Testis (tissue), 2 donors: ENCODE measurements at regions not wholly inside any gene's neighbourhood (a gene's known extent, or its start where the extent isn't known, plus 50 kb on each side); places are given as distances from the start of the nearest gene placed in this dataset.

Experiments used
- DNase-seq: peaks from one replicate; pipeline ENCODE4 v3.0.0-alpha.2; 2019
- H3K27ac ChIP-seq, 2 donors: fragments of 200-600 bp; sonication (generic); one replicate each; pipeline ENCODE4 v1.5.1; 2019
- H3K27me3 ChIP-seq: fragments of 200-600 bp; sonication (generic); one replicate; pipeline ENCODE4 v1.5.1; 2019
- H3K36me3 ChIP-seq: fragments of 200-600 bp; sonication (generic); one replicate; pipeline ENCODE4 v1.5.1; 2017; ENCODE audit warnings: low read depth; ENCODE audit errors: missing control alignments
- H3K4me1 ChIP-seq: fragments of 200-600 bp; sonication (generic); one replicate; pipeline ENCODE4 v1.5.1; 2019
- H3K4me3 ChIP-seq, 2 donors: fragments of 200-600 bp; sonication (generic); one replicate each; pipeline ENCODE4 v1.5.1; 2017 to 2019
- H3K9me3 ChIP-seq: fragments of 200-600 bp; sonication (generic); one replicate; pipeline ENCODE4 v1.5.1; 2017
- POLR2A ChIP-seq: fragments of 450-650 bp; IDR thresholded peaks from one replicate; pipeline ENCODE4 v1.6.1; 2017; ENCODE audit warnings: antibody characterized with exemption, mild to moderate bottlenecking, moderate library complexity
- WGBS, 2 donors: methylation state at CpG; one replicate each; pipeline ENCODE4 v1.1.5; 2018; 5-methylcytosine and 5-hydroxymethylcytosine counted together
- intact Hi-C: fragments of 100-400 bp; cut with DNase I; formaldehyde crosslinking; loops from one replicate; pipeline ENCODE4 v1.15.1; 2023; ENCODE audit warnings: low total_unique reads
- small RNA-seq, 2 donors: library from RNA; depleted of rRNA; stranded (forward); fragments of <200 nt; gene quantifications; one replicate each; pipeline ENCODE3, GENCODE V24; 2016
- TF ChIP-seq, protein P1 (sequence below), 3 experiments: fragments of 450-650 bp in 2 of 3; fragments of 200-600 bp in 1 of 3; sonication (generic) in 1 of 3; IDR thresholded peaks; one replicate each; pipeline ENCODE4 v1.5.1; 2016 to 2019; ENCODE audit warnings: antibody characterized with exemption in 3 of 3, mild to moderate bottlenecking in 2 of 3, moderate library complexity in 1 of 3

DNA sequence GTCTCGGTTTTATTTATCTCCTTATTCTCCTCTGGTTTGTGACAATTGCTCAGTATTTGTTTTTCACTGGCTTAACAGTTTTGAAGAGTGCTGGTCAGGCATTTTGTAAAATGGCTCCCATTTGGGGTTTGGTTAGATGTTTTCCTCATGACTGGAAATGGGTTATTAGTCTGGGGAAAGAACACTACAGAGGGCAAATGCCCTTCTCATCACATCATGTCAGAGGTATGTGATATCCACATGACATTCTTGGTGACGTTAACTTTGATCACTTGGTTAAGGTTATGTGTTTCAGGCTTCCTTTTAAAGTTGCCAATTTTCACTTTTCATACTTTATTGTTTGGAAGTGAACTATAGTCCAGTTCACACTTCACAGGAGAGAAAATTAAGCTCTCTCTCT, 74.8 kb upstream of the KLHL1 start:
- TF ChIP-seq POLR2A, result no peak
- TF ChIP-seq, protein P1, sequence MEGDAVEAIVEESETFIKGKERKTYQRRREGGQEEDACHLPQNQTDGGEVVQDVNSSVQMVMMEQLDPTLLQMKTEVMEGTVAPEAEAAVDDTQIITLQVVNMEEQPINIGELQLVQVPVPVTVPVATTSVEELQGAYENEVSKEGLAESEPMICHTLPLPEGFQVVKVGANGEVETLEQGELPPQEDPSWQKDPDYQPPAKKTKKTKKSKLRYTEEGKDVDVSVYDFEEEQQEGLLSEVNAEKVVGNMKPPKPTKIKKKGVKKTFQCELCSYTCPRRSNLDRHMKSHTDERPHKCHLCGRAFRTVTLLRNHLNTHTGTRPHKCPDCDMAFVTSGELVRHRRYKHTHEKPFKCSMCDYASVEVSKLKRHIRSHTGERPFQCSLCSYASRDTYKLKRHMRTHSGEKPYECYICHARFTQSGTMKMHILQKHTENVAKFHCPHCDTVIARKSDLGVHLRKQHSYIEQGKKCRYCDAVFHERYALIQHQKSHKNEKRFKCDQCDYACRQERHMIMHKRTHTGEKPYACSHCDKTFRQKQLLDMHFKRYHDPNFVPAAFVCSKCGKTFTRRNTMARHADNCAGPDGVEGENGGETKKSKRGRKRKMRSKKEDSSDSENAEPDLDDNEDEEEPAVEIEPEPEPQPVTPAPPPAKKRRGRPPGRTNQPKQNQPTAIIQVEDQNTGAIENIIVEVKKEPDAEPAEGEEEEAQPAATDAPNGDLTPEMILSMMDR (IDR thresholded peaks at IDR 0.05), result no peak
- H3K27ac ChIP-seq, result no peak overlapping the region
- H3K27me3 ChIP-seq, result no peaks in the 10 kb centered on the region
- no peak for DNase-seq
- H3K36me3 ChIP-seq, result no peaks in the 10 kb centered on the region
- H3K9me3 ChIP-seq, result no peaks in the 10 kb centered on the region
- intact Hi-C loops, result no loop called here
- H3K4me3 ChIP-seq, result no peak overlapping the region
- 86 to 94% methylated on average over 2 of the region's 2 CpGs for WGBS, 2 donors
- no peaks in the 10 kb centered on the region for H3K4me1 ChIP-seq

Small RNA genes in the stretch of these regions (small RNA-seq; reads per million reads assigned to genes)
- gene AL445264.1 (0 reads per million in 2 donors), gene RNU6-54P (0 reads per million in 2 donors)
